Lower lobe of right lung (tissue), 2 donors: ENCODE measurements at regions not wholly inside any gene's neighbourhood (a gene's known extent, or its start where the extent isn't known, plus 50 kb on each side); places are given as distances from the start of the nearest gene placed in this dataset.
"Not testable (repeated sequence)": the region's sequence is repeated elsewhere in the genome, so short reads cannot be mapped to it uniquely, and the experiment has no call there.

Experiments
- ATAC-seq, 2 donors: fragments of 200-7000 bp; cut with Tn5 transposase; one replicate each; pipeline ENCODE4 v1.9.1; 2020 to 2022; ENCODE audit warnings: mild to moderate bottlenecking in 2 of 2, moderate library complexity in 2 of 2
- DNase-seq: peaks from one replicate; pipeline ENCODE4 v3.0.0-alpha.2; 2020
- H3K27ac ChIP-seq: fragments of 200-600 bp; one replicate; pipeline ENCODE4 v1.8.0; 2022
- H3K27me3 ChIP-seq: fragments of 200-600 bp; one replicate; pipeline ENCODE4 v1.8.0; 2022; ENCODE audit warnings: low read depth
- H3K36me3 ChIP-seq: fragments of 200-600 bp; one replicate; pipeline ENCODE4 v1.8.0; 2022; ENCODE audit warnings: mild to moderate bottlenecking
- H3K4me1 ChIP-seq: fragments of 200-600 bp; one replicate; pipeline ENCODE4 v1.8.0; 2022
- H3K4me3 ChIP-seq: fragments of 200-600 bp; one replicate; pipeline ENCODE4 v1.8.0; 2022; ENCODE audit warnings: mild to moderate bottlenecking
- H3K9me3 ChIP-seq: fragments of 200-600 bp; one replicate; pipeline ENCODE4 v1.8.0; 2022
- intact Hi-C: fragments of 100-400 bp; cut with DNase I; formaldehyde crosslinking; loops from one replicate; pipeline ENCODE4 v1.11.0; 2022
- TF ChIP-seq, protein P1 (sequence below): fragments of 200-600 bp; IDR thresholded peaks from one replicate; pipeline ENCODE4 v1.8.0; 2022; ENCODE audit warnings: antibody characterized with exemption, mild to moderate bottlenecking
- donor health status: DM: no; HTN: yes; CAD: no; lungs with severe emphysema.

- DNase-seq = no peak
- no peaks in the 10 kb centered on the region for H3K4me1 ChIP-seq
- no peaks in the 10 kb centered on the region for H3K36me3 ChIP-seq
- TF ChIP-seq, protein P1, sequence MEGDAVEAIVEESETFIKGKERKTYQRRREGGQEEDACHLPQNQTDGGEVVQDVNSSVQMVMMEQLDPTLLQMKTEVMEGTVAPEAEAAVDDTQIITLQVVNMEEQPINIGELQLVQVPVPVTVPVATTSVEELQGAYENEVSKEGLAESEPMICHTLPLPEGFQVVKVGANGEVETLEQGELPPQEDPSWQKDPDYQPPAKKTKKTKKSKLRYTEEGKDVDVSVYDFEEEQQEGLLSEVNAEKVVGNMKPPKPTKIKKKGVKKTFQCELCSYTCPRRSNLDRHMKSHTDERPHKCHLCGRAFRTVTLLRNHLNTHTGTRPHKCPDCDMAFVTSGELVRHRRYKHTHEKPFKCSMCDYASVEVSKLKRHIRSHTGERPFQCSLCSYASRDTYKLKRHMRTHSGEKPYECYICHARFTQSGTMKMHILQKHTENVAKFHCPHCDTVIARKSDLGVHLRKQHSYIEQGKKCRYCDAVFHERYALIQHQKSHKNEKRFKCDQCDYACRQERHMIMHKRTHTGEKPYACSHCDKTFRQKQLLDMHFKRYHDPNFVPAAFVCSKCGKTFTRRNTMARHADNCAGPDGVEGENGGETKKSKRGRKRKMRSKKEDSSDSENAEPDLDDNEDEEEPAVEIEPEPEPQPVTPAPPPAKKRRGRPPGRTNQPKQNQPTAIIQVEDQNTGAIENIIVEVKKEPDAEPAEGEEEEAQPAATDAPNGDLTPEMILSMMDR = no peak
- H3K4me3 ChIP-seq = no peak overlapping the region
- intact Hi-C loops = no loop called here
- no peak overlapping the region for H3K27ac ChIP-seq
- H3K27me3 ChIP-seq = no peaks in the 10 kb centered on the region
- H3K9me3 ChIP-seq = no peaks in the 10 kb centered on the region
- ATAC-seq = no peak
Observed at GRCh38 chr9:85079349-85079748, 409.8 kb downstream of the NTRK2 start.

- ATAC-seq = no peak
Observed at GRCh38 chr9:85077944-85078343, 408.4 kb downstream of the NTRK2 start.

GRCh38 chr9:85077146-85077545 lies 407.6 kb downstream of the NTRK2 start:
- DNase-seq, H3K4me1 ChIP-seq, H3K9me3 ChIP-seq, H3K4me3 ChIP-seq, H3K27me3 ChIP-seq, ATAC-seq, H3K27ac ChIP-seq, intact Hi-C loops, H3K36me3 ChIP-seq: not testable (repeated sequence)

More at GRCh38 chr9:85077944-85078343, 408.4 kb downstream of the NTRK2 start:
- no peak for DNase-seq
- Histone ChIP-seq H3K4me3 (no peak overlapping the region), H3K27ac (no peak overlapping the region), H3K9me3 (no peaks in the 10 kb centered on the region), H3K36me3 (no peaks in the 10 kb centered on the region), H3K27me3 (no peaks in the 10 kb centered on the region), H3K4me1 (no peaks in the 10 kb centered on the region)
- TF ChIP-seq, protein P1 = no peak
- intact Hi-C loops = no loop called here
